GM10266 (cell line): ENCODE measurements at regions not wholly inside any gene's neighbourhood (a gene's known extent, or its start where the extent isn't known, plus 50 kb on each side); places are given as distances from the start of the nearest gene placed in this dataset.

Source experiments
- DNase-seq: peaks from one replicate; pipeline ENCODE4 v3.0.0; 2012; ENCODE audit errors: extremely low spot score
- CTCF ChIP-seq: IDR thresholded peaks from 2 replicates; pipeline ENCODE4 v1.5.1; 2012; ENCODE audit warnings: mild to moderate bottlenecking, low read depth; ENCODE audit not compliant: control insufficient read depth, insufficient read depth; ENCODE audit errors: missing control alignments

GRCh38 chrX:39888730-39889129 is 209.0 kb downstream of the BCOR start:
- DNase-seq = no peak
- TF ChIP-seq CTCF = no peak

GRCh38 chrX:39889704-39890103 is 208.1 kb downstream of the BCOR start:
- no peak for TF ChIP-seq CTCF
- no peak for DNase-seq

- no peak for TF ChIP-seq CTCF
- DNase-seq = no peak
Measured at GRCh38 chrX:39890807-39891206, 207.0 kb downstream of the BCOR start.

- DNase-seq = no peak
- no peak for TF ChIP-seq CTCF
Measured at GRCh38 chrX:39891781-39892180, 206.0 kb downstream of the BCOR start.

- DNase-seq = no peak
- TF ChIP-seq CTCF = no peak
Measured at GRCh38 chrX:39893417-39894338, 204.1 kb downstream of the BCOR start.

GRCh38 chrX:39894683-39895082 is 203.1 kb downstream of the BCOR start:
- DNase-seq = no peak
- no peak for TF ChIP-seq CTCF
